ENCODE measurements at regions not wholly inside any gene's neighbourhood (a gene's known extent, or its start where the extent isn't known, plus 50 kb on each side); places are given as distances from the start of the nearest gene placed in this dataset.

GRCh38 chr10:46233181-46233580 is 53.6 kb upstream of the ANTXRL start:
- H3K27ac Mint-ChIP-seq: no peak overlapping the region
- H3K9me3 Mint-ChIP-seq: no peaks in the 10 kb centered on the region
- DNase-seq (ENCODE audit: extremely low spot score, unreplicated experiment): peak; percentile 59
- no peak overlapping the region for H3K4me3 Mint-ChIP-seq
- no peak for TF ChIP-seq CTCF (conservative IDR thresholded peaks at IDR 0.05)
- H3K27me3 Mint-ChIP-seq: peaks cover 3% of the 10 kb centered on the region
- peaks cover 6% of the 10 kb centered on the region for H3K4me1 Mint-ChIP-seq (ENCODE audit: unreplicated experiment)
- no peaks in the 10 kb centered on the region for H3K36me3 Mint-ChIP-seq

- TF ChIP-seq CTCF (conservative IDR thresholded peaks at IDR 0.05): no peak
- H3K36me3 Mint-ChIP-seq: no peaks in the 10 kb centered on the region
- H3K9me3 Mint-ChIP-seq: no peaks in the 10 kb centered on the region
- DNase-seq (ENCODE audit: extremely low spot score, unreplicated experiment): no peak
- H3K4me1 Mint-ChIP-seq (ENCODE audit: unreplicated experiment): peaks cover 4% of the 10 kb centered on the region
- H3K27me3 Mint-ChIP-seq: peaks cover 3% of the 10 kb centered on the region
- H3K4me3 Mint-ChIP-seq: no peak overlapping the region
- no peak overlapping the region for H3K27ac Mint-ChIP-seq
Observed at GRCh38 chr10:46234026-46234425, 52.8 kb upstream of the ANTXRL start.

- Mint-ChIP-seq H3K4me3 (no peak overlapping the region), H3K36me3 (no peaks in the 10 kb centered on the region), H3K9me3 (no peaks in the 10 kb centered on the region), H3K27me3 (peaks cover 3% of the 10 kb centered on the region), H3K4me1 (ENCODE audit: unreplicated experiment) (no peaks in the 10 kb centered on the region), H3K27ac (no peak overlapping the region)
- no peak for TF ChIP-seq CTCF (conservative IDR thresholded peaks at IDR 0.05)
- no peak for DNase-seq (ENCODE audit: extremely low spot score, unreplicated experiment)
Observed at GRCh38 chr10:46234431-46235060, 52.3 kb upstream of the ANTXRL start.

GRCh38 chr10:46235705-46236545 is 50.9 kb upstream of the ANTXRL start:
- no peak for DNase-seq (ENCODE audit: extremely low spot score, unreplicated experiment)
- H3K27me3 Mint-ChIP-seq: peaks cover 3% of the 10 kb centered on the region
- no peaks in the 10 kb centered on the region for H3K36me3 Mint-ChIP-seq
- H3K27ac Mint-ChIP-seq: no peak overlapping the region
- H3K9me3 Mint-ChIP-seq: no peaks in the 10 kb centered on the region
- no peaks in the 10 kb centered on the region for H3K4me1 Mint-ChIP-seq (ENCODE audit: unreplicated experiment)
- TF ChIP-seq CTCF (conservative IDR thresholded peaks at IDR 0.05): no peak
- no peak overlapping the region for H3K4me3 Mint-ChIP-seq

GRCh38 chr10:46236546-46236887 is 50.3 kb upstream of the ANTXRL start:
- TF ChIP-seq CTCF (conservative IDR thresholded peaks at IDR 0.05): no peak
- H3K4me3 Mint-ChIP-seq: no peak overlapping the region
- no peak overlapping the region for H3K27ac Mint-ChIP-seq
- H3K36me3 Mint-ChIP-seq: no peaks in the 10 kb centered on the region
- no peaks in the 10 kb centered on the region for H3K4me1 Mint-ChIP-seq (ENCODE audit: unreplicated experiment)
- no peak for DNase-seq (ENCODE audit: extremely low spot score, unreplicated experiment)
- H3K9me3 Mint-ChIP-seq: peaks cover 5% of the 10 kb centered on the region
- H3K27me3 Mint-ChIP-seq: peaks cover 3% of the 10 kb centered on the region

Measured in type B pancreatic cell (in vitro differentiated cells).